ENCODE measurements at regions not wholly inside any gene's neighbourhood (a gene's known extent, or its start where the extent isn't known, plus 50 kb on each side); places are given as distances from the start of the nearest gene placed in this dataset.
"Not testable (repeated sequence)": the region's sequence is repeated elsewhere in the genome, so short reads cannot be mapped to it uniquely, and the experiment has no call there.

DNA sequence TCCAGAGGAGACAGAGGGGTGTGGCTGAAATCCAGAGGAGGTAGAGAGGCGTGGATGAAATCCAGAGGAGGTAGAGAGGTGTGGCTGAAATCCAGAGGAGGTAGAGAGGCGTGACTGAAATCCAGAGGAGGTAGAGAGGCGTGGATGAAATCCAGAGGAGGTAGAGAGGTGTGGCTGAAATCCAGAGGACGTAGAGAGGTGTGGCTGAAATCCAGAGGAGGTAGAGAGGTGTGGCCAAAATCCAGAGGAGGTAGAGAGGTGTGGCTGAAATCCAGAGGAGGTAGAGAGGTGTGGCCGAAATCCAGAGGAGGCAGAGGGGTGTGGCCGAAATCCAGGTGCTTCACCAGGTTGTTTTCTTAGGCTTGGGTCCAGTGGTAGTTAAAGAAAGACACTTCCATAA lies 58.7 kb upstream of the EPHB3 start:
- in situ Hi-C loops (cut with MboI; ENCODE audit: low pct_unique_long_range_greater_than_20kb, low sequenced_read_pairs); DNase-seq: not testable (repeated sequence)

GRCh38 chr3:184503647-184504046 lies 57.9 kb upstream of the EPHB3 start:
- no peak for DNase-seq
- in situ Hi-C loops (cut with MboI; ENCODE audit: low pct_unique_long_range_greater_than_20kb, low sequenced_read_pairs): no loop called here

DNA sequence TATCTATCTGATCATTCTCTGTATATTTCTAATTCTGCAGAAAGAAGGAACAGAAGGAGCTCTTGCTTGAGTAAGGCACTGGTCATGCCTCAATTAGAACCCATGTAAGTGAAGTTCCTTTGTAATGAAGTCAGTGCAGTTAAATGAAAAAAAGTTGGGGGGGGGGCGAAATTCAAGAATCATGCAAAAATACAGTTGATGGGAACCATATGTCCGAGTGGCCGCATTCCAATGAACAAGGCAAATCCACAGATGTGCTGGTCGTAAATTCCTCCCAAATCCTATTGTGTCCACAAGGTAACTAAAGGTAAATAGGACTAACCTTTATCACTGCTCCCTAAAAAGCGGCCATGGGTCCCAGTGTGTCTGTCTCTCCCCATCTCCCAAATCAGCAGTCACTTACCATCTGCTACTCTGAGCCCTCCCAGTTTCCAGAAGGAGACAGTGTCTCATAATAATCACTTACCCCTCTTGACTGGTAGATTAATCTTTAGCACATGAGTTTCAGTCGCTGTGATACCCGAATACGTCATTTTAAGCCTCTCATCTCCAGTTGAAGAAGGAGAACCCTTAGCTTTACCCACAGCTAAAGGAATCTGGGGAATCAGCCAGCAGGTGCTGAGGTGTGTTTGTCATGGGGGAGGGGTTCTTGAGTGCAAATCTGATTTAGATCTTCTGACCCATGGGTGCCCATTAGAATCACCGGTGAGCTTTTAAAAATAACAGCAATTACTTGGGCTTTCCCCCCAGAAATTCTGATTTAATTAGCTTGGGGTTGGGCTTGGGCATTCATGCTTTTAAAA lies 56.3 kb upstream of the EPHB3 start:
- in situ Hi-C loops (cut with MboI; ENCODE audit: low pct_unique_long_range_greater_than_20kb, low sequenced_read_pairs): no loop called here
- DNase-seq: no peak

DNA sequence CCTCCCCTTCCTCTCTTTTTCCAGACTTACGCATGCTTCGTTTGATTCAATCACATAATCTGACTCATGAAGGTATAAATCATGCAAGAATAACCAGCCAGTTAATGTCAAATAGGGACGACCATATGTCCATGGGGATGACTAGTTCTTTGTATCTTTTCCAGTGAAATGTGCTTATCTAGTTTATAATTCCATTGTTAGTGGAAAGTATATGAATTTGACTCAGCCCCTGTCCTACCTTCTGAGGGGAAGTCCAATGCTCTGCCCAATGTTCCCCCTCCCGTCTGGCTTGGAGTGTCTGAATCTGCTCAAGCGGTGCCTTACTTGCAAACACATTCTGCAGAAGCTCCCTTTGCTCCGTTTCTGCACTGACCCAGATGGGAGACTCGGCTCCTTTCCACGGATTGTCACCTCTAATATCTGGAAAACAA lies 55.0 kb upstream of the EPHB3 start:
- no peak for DNase-seq
- in situ Hi-C loops (cut with MboI; ENCODE audit: low pct_unique_long_range_greater_than_20kb, low sequenced_read_pairs): no loop called here

GRCh38 chr3:184508938-184509337 lies 52.6 kb upstream of the EPHB3 start:
- no peak for DNase-seq
- in situ Hi-C loops (cut with MboI; ENCODE audit: low pct_unique_long_range_greater_than_20kb, low sequenced_read_pairs): no loop called here

- in situ Hi-C loops (cut with MboI; ENCODE audit: low pct_unique_long_range_greater_than_20kb, low sequenced_read_pairs): no loop called here
- DNase-seq: no peak
Measured at GRCh38 chr3:184511741-184512140, 49.8 kb upstream of the EPHB3 start.

Data from KBM-7 (cell line).